ENCODE measurements at regions not wholly inside any gene's neighbourhood (a gene's known extent, or its start where the extent isn't known, plus 50 kb on each side); places are given as distances from the start of the nearest gene placed in this dataset.

DNA sequence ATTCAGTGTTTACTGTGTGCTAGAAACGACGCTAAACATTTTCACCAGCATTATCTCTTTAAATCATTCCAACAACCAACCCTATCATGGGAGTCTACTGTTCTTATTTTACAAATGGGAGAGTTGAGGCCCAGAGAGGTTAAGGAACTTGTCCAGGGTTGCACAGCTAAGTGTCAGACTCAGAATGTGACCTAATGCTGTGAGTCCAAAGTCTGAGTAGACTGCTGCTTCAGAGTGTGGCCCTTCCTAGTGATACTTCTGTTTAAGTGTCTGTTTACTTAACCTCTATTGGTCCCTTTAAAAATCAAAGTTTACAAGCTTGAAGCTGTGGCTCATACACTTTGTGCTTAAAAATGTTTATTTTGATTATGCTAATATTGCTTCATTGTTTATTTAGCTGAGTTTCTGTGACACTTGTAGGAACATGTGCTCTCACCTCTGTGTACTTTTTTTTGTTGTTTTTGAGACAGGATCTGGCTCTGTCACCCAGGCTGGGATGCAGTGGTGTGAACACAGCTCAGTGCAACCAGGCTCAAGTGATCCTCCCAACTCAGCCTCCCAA, 84.4 kb upstream of the SYPL1 start:
- DNase-seq, result no peak

DNA sequence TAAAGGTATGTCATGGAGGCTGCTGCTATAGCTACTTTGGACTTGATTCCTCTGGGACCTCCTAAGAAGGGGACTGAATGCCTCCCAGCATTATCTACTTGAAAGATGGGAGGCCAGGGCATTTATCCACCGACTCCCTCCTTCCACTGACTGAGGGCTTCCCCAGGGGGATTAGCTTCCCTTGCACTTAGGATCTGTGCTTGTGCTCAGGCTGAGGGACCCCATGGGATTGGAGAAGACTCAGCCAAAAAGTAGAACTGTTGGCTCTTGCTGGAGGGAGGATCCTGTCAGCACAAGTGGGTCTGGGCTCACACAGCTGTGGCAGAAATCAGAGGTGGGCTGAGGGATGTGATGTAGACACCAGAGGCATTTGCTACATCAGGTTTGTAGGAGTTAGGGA, 81.5 kb upstream of the SYPL1 start:
- DNase-seq, result no peak

DNA sequence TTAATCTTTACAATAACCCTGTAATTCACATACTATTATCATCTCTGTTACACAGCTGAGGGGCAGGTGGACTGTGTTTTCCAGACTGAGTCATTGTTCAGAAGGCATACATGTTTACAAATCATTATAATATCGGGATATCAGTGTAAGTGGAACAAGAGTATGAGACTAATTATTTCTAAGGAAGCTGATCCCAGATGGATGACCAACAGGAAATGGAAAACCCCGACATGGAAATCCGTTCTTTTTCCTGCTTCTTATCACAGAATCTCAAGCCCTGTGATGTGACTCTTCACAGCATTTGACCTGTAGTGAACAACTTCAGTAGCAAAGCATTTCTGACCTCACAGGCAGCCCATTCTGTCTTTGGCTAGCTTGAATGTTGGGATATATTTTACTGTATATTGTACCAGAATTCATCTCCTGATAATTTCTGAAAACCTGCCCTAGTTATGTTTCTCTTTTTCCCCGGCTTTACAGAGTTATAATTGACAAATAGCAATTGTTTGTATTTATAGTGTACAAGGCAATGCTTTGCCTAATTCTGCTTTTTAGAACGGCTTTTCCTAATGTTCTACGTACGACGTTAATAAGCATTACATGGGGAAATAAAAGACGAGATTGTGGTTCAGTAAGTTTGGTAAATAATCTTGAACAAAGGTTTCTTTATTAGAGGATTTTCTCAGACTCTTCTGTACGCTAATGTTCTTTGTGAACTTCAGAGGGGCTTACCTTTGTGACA, 78.6 kb upstream of the SYPL1 start:
- DNase-seq, result no peak

- no peak for DNase-seq
Measured at GRCh38 chr7:106187613-106188350, 75.7 kb upstream of the SYPL1 start.

DNA sequence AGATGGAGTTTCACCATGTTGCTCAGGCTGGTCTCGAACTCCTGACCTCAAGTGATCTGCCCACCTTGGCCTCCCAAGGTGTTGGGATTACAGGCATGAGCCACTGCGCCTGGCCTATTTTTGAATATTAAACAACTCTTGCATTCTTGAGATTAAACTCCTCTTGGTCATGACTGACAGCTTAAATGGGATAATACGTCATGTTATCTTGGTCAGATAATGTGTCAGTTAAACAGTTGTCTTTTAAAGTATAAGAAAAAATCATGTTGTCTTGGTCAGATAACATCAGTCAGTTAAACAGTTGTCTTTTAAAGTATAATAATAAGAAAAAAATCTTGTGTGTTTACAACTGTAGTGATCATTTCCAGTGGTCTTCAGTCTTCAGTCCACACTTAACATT, 73.6 kb upstream of the SYPL1 start:
- no peak for DNase-seq

DNA sequence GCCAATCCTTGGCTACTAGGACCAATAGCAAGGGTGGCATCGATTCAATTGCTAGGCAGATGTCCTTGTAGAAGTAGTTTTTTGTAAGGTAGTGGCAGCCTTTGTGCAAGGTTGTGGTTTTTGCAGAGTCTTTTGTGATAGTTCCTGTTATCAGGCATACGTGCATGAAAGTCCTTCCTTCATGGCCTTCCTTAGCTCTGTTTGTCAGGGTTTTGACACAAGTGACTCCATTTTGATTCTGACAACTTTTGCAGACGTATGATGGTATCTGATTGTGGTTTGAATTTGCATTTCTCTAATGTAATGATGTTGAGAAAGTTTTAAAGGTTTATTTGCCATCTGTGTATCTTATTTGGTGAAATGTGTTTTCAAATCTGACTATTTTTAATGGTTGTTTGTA, 71.8 kb upstream of the SYPL1 start:
- no peak for DNase-seq

DNA sequence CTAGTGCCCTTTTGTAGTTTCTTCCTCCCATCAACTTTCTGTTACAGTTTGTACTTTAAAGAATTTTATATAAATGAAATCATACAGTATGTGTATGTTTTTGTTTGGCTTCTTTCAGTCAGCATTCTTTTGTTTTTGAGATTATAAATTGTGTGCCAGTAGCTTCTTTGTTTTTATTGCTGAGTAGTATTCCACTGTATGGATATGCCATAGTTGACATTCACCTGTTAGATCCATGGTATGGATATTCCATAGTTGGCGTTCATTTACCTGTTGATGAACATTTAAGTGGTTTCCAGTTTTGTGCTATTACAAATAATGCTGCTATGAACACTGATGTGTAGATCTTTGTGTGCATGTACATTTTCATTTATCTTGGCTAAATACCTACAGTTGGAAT, 70.8 kb upstream of the SYPL1 start:
- no peak for DNase-seq

DNA sequence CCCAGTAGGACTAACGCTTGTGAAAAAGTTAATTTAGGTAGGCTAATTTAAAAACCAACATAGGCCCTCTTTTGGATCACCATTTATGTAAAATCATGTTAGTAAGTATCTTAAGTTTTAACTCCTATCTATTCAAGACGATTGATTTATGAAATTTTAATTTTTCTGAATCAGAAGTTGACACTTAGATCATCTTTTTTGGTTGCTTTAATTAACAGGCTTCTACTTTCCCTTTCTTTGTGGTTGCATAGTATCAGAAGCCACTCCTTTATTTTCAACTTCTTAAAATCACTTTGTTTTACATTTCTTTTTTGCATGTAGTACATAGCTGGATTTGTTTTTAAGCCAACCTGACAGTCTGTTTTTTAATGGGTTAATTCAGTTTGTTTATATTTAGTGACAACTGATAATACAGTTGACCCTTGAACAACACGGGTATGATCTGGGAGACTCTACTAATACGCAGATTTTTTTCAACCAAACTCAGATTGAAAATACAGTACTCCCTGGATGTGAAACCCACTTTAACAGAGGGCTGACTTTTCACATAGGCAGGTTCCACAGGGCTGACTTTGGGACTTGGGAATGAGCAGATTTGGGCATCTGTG, 69.7 kb upstream of the SYPL1 start:
- DNase-seq, result no peak

GRCh38 chr7:106180721-106181120, 68.6 kb upstream of the SYPL1 start:
- no peak for DNase-seq

DNA sequence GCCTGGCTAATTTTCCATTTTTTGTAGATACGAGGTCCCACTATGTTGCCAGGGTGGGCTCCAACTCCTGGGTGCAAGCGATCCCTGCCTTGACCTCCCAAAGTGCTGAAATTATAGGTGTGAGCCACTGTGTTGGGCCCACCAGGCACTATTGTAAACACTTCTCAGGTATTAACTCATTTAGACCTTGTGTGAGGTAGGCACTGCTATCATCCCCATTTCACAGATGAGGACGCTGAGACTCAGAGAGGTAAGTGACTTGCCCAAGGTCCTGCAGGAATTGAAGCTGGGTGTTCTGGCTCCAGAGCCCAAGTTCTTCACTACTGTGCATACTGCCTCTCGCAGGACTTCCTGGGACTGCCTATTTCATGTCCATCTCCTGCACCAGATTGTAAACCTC, 67.1 kb upstream of the SYPL1 start:
- DNase-seq, result no peak

DNA sequence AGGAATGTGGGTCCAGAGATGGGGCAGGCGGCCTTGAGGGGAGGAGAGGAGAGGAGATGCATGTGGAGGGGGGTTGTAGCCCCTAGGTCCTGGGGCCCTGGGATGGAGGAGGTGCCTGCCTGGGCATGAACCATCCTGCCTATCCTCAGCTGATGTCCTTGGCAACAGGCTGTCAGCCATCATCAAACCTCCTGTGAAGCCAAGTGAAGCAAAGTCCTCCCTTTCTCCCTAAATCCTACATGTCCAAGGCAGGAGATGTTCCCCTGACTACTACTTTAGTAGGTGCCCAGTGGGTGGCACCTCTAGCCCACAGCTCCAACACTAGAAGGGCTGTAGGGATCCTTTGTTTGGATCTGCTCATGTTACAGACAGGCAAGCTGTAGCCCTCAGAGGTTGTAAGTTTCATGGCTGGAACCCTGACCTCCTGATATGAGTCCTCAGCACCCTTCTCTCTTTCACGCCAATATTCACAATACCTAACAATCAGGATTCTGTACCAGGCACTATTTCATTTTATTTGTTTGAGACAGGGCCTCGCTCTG, 66.6 kb upstream of the SYPL1 start:
- DNase-seq, result no peak

DNA sequence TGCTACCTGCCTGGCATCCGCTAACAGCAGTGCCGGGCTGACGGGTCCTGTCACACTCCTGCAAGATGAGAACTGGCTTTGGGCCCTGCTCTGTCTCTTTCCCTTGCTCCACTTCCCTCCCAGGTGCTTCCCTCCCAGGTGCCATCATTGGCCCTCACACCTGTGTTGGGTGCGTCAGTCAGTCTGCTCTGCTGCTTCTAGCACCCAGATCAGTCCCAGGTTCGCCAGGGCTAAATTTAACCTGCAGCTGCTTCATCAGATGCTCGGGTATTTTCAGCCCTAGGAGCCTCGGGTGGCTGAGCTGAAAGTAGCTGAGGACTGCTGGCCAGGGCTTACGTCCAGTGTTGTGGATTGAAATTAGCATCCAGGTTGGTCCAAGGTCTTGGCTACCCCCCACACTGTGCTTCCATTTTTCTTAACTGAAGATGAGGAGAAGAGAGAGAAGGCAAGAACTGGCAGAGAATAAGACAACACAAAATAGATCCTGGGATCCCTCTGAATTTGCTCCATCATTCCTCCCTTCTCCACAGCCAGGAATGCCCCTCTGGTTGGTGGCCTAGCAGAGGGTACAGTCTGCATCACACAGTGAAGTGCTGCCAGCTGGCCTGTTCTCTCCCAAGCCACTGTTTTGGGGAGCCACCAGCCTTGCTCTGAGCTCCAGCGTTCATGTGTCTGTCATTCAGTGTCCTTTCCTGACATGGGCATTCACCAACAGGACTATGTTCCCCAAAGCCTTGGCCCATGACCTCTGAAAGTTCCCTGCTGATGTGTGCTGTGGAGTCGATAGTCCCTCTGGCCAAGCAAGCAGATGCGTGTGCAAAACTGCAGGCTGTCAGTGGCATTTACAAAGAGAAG, 65.9 kb upstream of the SYPL1 start:
- DNase-seq, result no peak

- DNase-seq, result no peak
Measured at GRCh38 chr7:106177300-106177690, 65.2 kb upstream of the SYPL1 start.

- DNase-seq, result peak; percentile 43
Measured at GRCh38 chr7:106176414-106177299, 64.5 kb upstream of the SYPL1 start.

- no peak for DNase-seq
Measured at GRCh38 chr7:106175507-106175906, 63.4 kb upstream of the SYPL1 start.

GRCh38 chr7:106170651-106171050, 58.5 kb upstream of the SYPL1 start:
- no peak for DNase-seq

DNA sequence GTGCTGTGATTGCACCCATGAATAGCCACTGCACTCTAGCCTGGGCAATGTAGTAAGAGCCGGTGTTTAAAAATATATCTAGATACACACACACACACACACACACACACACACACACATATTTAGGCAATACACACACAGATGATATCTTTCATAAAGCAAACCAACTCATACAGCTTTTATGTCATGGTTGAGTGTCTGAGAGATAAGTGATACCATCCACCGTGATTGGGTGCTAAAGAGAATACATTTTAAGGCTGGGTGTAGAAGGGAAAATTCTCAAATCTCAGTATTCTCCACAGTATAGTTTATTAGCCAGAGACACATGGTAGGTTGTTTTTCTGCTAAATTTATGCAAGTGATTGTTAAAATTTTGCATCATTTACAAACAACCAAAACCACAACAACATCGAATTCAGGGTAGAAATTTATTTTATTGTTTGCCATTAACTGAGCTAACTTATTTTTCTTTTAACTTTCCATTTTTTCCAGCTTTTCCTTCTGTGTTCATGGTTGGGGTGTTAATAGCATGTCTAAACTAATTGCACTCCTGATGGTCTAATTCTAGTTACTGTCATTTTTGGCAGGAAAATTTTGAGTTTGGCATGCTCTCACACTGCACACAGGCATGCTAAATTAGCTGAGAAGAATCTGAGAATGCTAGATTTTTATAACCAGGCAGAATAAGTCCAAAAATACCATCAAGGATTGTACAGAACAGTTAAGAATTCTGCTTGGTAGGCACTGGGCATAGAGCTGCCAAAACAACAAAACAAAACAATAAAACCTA, 57.9 kb upstream of the SYPL1 start:
- no peak for DNase-seq

DNA sequence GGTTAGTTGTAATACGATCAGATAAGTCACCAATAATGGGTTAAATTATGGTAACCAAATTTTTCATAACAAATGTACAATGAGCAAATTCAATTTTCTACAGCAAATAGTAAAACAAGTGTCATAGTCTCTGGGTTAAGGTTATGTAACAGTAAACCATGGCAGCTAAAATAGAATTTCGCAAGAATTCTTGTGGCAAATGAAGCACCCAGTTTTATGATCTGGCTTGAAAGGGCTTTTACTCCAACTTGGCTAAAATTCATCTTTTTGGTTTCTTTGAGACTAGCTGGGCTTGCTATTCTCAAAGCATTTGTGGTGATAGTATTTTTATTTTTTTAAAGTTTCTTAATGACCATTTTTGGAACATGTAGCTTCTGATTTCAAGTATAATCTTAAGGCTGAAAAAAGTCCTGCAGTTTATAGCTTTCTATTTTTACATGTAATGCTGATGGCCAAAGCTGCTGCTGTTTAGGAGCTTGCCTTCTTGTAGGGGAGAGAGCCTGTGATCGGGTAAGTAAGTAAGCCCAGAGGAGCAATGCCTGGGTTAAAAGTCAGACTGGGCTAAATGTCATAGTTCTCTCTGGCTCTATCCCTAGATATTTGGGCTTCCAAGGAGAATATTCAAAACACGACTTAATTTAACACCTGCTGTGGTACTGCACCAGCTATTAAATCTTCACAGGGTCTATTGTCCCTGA, 55.5 kb upstream of the SYPL1 start:
- no peak for DNase-seq

DNA sequence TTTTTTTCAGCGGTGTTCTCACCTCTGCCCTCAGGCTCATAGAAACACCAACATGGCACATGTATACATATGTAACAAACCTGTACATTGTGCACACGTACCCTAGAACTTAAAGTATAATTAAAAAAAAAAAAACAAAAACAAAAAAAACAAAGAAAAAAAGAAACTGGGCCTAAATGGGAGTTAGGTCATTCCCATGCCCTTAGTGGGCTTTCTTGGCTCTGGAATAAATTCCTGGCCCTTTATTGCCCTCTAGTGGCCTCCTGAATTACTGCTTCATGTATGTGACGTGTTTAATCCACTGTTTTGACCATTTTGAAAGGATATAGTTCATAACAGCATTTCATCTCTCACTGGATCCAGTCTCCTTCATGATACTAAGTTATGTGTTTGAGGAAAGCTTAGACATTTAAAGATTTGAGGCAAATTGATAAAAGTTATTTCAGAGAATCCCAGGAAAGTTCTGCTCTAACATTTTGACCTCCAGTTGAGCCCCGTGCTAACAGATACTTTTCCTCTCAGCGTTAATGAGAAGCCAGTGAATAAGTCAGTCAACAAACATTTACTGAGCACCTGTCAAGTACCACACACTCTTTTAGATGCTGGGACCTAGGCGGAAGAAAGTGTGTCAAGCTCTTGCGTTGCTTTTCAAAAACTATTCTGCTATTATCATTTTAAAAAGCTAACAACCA, 54.7 kb upstream of the SYPL1 start:
- no peak for DNase-seq

Measured in activated effector memory CD4-positive, alpha-beta T cell treated with Interleukin-2 at 50 U/mL for 16 hours (primary cell).